OCI-LY1 (cell line): ENCODE measurements at regions not wholly inside any gene's neighbourhood (a gene's known extent, or its start where the extent isn't known, plus 50 kb on each side); places are given as distances from the start of the nearest gene placed in this dataset.

ENCODE experiments used
- EZH2 ChIP-seq: fragments of 200-600 bp; sonication (generic), shearing (Covaris generic); IDR thresholded peaks from 2 replicates; pipeline ENCODE4 v1.8.0; 2017; ENCODE audit warnings: borderline replicate concordance, mixed run types, mild to moderate bottlenecking, antibody characterized with exemption, low read length, moderate library complexity, mixed read lengths
- TF ChIP-seq, protein P1 (sequence below): fragments of 200-600 bp; sonication (generic), shearing (Covaris generic); IDR thresholded peaks from 2 replicates; pipeline ENCODE4 v1.5.1; 2017; ENCODE audit warnings: mild to moderate bottlenecking, antibody characterized with exemption, low read length, moderate library complexity, mixed read lengths

DNA sequence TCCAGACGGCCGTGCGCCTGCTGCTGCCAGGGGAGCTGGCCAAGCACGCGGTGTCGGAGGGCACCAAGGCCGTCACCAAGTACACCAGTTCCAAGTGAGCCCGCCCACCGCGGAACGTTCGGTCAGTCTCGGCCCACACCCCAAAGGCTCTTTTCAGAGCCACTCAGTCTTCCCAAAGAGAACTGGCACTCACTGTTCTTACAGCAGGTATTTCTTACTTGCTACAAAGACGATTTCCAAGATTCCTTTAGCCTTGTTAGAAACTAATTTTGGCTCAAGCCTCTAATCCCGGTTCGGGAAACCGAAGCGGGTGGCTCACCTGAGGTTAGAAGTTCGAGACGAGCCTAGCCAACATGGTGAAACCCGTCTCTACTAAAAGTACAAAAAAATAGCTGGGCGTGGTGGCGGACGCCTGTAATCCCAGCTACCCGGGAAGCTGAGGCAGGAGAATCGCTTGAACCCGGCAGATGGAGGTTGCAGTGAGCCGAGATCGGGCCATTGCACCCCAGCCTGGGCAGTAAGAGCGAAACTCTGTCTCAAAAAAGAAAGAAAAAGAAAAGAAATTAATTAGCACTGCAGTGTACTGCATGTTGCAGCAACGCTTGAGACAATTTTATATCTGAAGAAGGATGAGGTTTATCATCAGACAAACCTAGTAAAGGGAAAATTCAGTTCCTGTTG is 73.1 kb downstream of the OR2B2 start:
- TF ChIP-seq, protein P1, sequence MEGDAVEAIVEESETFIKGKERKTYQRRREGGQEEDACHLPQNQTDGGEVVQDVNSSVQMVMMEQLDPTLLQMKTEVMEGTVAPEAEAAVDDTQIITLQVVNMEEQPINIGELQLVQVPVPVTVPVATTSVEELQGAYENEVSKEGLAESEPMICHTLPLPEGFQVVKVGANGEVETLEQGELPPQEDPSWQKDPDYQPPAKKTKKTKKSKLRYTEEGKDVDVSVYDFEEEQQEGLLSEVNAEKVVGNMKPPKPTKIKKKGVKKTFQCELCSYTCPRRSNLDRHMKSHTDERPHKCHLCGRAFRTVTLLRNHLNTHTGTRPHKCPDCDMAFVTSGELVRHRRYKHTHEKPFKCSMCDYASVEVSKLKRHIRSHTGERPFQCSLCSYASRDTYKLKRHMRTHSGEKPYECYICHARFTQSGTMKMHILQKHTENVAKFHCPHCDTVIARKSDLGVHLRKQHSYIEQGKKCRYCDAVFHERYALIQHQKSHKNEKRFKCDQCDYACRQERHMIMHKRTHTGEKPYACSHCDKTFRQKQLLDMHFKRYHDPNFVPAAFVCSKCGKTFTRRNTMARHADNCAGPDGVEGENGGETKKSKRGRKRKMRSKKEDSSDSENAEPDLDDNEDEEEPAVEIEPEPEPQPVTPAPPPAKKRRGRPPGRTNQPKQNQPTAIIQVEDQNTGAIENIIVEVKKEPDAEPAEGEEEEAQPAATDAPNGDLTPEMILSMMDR: no peak
- TF ChIP-seq EZH2: no peak
